Testis (tissue), 2 donors: ENCODE measurements at regions not wholly inside any gene's neighbourhood (a gene's known extent, or its start where the extent isn't known, plus 50 kb on each side); places are given as distances from the start of the nearest gene placed in this dataset.

Source experiments
- POLR2A ChIP-seq: fragments of 450-650 bp; IDR thresholded peaks from one replicate; pipeline ENCODE4 v1.6.1; 2017; ENCODE audit warnings: antibody characterized with exemption, mild to moderate bottlenecking, moderate library complexity
- TF ChIP-seq, protein P1 (sequence below), 3 experiments: fragments of 450-650 bp in 2 of 3; fragments of 200-600 bp in 1 of 3; sonication (generic) in 1 of 3; IDR thresholded peaks; one replicate each; pipeline ENCODE4 v1.5.1; 2016 to 2019; ENCODE audit warnings: antibody characterized with exemption in 3 of 3, mild to moderate bottlenecking in 2 of 3, moderate library complexity in 1 of 3

DNA sequence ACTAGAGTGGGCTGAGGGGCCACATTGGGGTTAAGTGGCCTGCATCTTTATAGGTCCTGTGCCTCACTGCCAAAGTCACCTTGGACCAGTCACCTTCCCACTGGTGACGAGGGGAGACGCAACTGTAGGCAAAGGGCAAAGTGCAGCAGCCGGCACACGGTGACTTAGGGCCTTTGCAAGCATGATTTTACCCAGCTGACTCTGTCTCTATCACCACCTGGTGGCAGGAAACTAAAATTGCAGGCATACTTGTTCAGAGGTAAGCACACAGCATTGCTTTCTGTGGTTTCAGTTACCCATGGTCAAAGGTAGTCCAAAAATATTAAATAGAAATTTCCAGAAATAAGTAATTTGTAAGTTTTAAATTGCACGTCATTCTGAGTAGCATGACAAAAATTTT is 1164.4 kb downstream of the BRD1 start:
- TF ChIP-seq, protein P1, sequence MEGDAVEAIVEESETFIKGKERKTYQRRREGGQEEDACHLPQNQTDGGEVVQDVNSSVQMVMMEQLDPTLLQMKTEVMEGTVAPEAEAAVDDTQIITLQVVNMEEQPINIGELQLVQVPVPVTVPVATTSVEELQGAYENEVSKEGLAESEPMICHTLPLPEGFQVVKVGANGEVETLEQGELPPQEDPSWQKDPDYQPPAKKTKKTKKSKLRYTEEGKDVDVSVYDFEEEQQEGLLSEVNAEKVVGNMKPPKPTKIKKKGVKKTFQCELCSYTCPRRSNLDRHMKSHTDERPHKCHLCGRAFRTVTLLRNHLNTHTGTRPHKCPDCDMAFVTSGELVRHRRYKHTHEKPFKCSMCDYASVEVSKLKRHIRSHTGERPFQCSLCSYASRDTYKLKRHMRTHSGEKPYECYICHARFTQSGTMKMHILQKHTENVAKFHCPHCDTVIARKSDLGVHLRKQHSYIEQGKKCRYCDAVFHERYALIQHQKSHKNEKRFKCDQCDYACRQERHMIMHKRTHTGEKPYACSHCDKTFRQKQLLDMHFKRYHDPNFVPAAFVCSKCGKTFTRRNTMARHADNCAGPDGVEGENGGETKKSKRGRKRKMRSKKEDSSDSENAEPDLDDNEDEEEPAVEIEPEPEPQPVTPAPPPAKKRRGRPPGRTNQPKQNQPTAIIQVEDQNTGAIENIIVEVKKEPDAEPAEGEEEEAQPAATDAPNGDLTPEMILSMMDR (IDR thresholded peaks at IDR 0.05): peak in 2 of 3 experiments; percentile 5 to 47
- no peak for TF ChIP-seq POLR2A
